GM18498 (cell line): ENCODE measurements at regions not wholly inside any gene's neighbourhood (a gene's known extent, or its start where the extent isn't known, plus 50 kb on each side); places are given as distances from the start of the nearest gene placed in this dataset.
"Not testable (repeated sequence)": the region's sequence is repeated elsewhere in the genome, so short reads cannot be mapped to it uniquely, and the experiment has no call there.

Experiments
- ATAC-seq: cut with Tn5 transposase; IDR thresholded peaks from one replicate; pipeline ENCODE4 v1.9.1; 2021; ENCODE audit warnings: mild to moderate bottlenecking, moderate library complexity; ENCODE audit not compliant: unreplicated experiment

GRCh38 chr2:224120986-224121385 lies 81.9 kb upstream of the SERPINE2 start:
- no peak for ATAC-seq

- ATAC-seq: not testable (repeated sequence)
Observed at GRCh38 chr2:224119846-224120245, 80.8 kb upstream of the SERPINE2 start.

- no peak for ATAC-seq
Observed at GRCh38 chr2:224114428-224114827, 75.3 kb upstream of the SERPINE2 start.

GRCh38 chr2:224113930-224114329 lies 74.8 kb upstream of the SERPINE2 start:
- not testable (repeated sequence) for ATAC-seq

- no peak for ATAC-seq
Observed at GRCh38 chr2:224111576-224111975, 72.5 kb upstream of the SERPINE2 start.

GRCh38 chr2:224110811-224111210 lies 71.7 kb upstream of the SERPINE2 start:
- ATAC-seq: no peak

- ATAC-seq: no peak
Observed at GRCh38 chr2:224109751-224110150, 70.7 kb upstream of the SERPINE2 start.

GRCh38 chr2:224106794-224107193 lies 67.7 kb upstream of the SERPINE2 start:
- no peak for ATAC-seq

- ATAC-seq: no peak
Observed at GRCh38 chr2:224104668-224105386, 65.7 kb upstream of the SERPINE2 start.

GRCh38 chr2:224103651-224104050 lies 64.6 kb upstream of the SERPINE2 start:
- no peak for ATAC-seq

GRCh38 chr2:224102991-224103390 lies 63.9 kb upstream of the SERPINE2 start:
- ATAC-seq: no peak

- ATAC-seq: no peak
Observed at GRCh38 chr2:224101820-224102630, 62.9 kb upstream of the SERPINE2 start.

- no peak for ATAC-seq
Observed at GRCh38 chr2:224099861-224100643, 61.0 kb upstream of the SERPINE2 start.

- ATAC-seq: no peak
Observed at GRCh38 chr2:224098481-224099230, 59.6 kb upstream of the SERPINE2 start.

- ATAC-seq: no peak
Observed at GRCh38 chr2:224094413-224094812, 55.3 kb upstream of the SERPINE2 start.

GRCh38 chr2:224091671-224092070 lies 52.6 kb upstream of the SERPINE2 start:
- not testable (repeated sequence) for ATAC-seq

- not testable (repeated sequence) for ATAC-seq
Observed at GRCh38 chr2:224089606-224090005, 50.5 kb upstream of the SERPINE2 start.
